Testis (tissue), 2 donors: ENCODE measurements at regions not wholly inside any gene's neighbourhood (a gene's known extent, or its start where the extent isn't known, plus 50 kb on each side); places are given as distances from the start of the nearest gene placed in this dataset.

Source experiments
- DNase-seq: peaks from one replicate; pipeline ENCODE4 v3.0.0-alpha.2; 2019
- H3K27ac ChIP-seq, 2 donors: fragments of 200-600 bp; sonication (generic); one replicate each; pipeline ENCODE4 v1.5.1; 2019
- H3K27me3 ChIP-seq: fragments of 200-600 bp; sonication (generic); one replicate; pipeline ENCODE4 v1.5.1; 2019
- H3K36me3 ChIP-seq: fragments of 200-600 bp; sonication (generic); one replicate; pipeline ENCODE4 v1.5.1; 2017; ENCODE audit warnings: low read depth; ENCODE audit errors: missing control alignments
- H3K4me1 ChIP-seq: fragments of 200-600 bp; sonication (generic); one replicate; pipeline ENCODE4 v1.5.1; 2019
- H3K4me3 ChIP-seq, 2 donors: fragments of 200-600 bp; sonication (generic); one replicate each; pipeline ENCODE4 v1.5.1; 2017 to 2019
- H3K9me3 ChIP-seq: fragments of 200-600 bp; sonication (generic); one replicate; pipeline ENCODE4 v1.5.1; 2017
- CTCF ChIP-seq, 3 experiments: fragments of 450-650 bp in 2 of 3; fragments of 200-600 bp in 1 of 3; sonication (generic) in 1 of 3; IDR thresholded peaks; one replicate each; pipeline ENCODE4 v1.5.1; 2016 to 2019; ENCODE audit warnings: antibody characterized with exemption in 3 of 3, mild to moderate bottlenecking in 2 of 3, moderate library complexity in 1 of 3
- POLR2A ChIP-seq: fragments of 450-650 bp; IDR thresholded peaks from one replicate; pipeline ENCODE4 v1.6.1; 2017; ENCODE audit warnings: antibody characterized with exemption, mild to moderate bottlenecking, moderate library complexity
- WGBS, 2 donors: methylation state at CpG; one replicate each; pipeline ENCODE4 v1.1.5; 2018; 5-methylcytosine and 5-hydroxymethylcytosine counted together
- intact Hi-C: fragments of 100-400 bp; cut with DNase I; formaldehyde crosslinking; loops from one replicate; pipeline ENCODE4 v1.15.1; 2023; ENCODE audit warnings: low total_unique reads

- Histone ChIP-seq H3K4me3 (no peak overlapping the region), H3K27ac (no peak overlapping the region), H3K36me3 (no peaks in the 10 kb centered on the region), H3K9me3 (no peaks in the 10 kb centered on the region), H3K27me3 (no peaks in the 10 kb centered on the region), H3K4me1 (no peaks in the 10 kb centered on the region)
- intact Hi-C loops, result no loop called here
- DNase-seq, result no peak
- TF ChIP-seq CTCF (IDR thresholded peaks at IDR 0.05) (no peak), POLR2A (no peak)
- 83 to 84% methylated on average over 6 of the region's 6 CpGs for WGBS, 2 donors
Observed at GRCh38 chr10:63919575-63920279, 398.5 kb downstream of the REEP3 start.

- no peak for DNase-seq
- Histone ChIP-seq H3K4me3 (no peak overlapping the region), H3K4me1 (no peaks in the 10 kb centered on the region), H3K27me3 (no peaks in the 10 kb centered on the region), H3K9me3 (no peaks in the 10 kb centered on the region), H3K36me3 (no peaks in the 10 kb centered on the region), H3K27ac (no peak overlapping the region)
- TF ChIP-seq CTCF (IDR thresholded peaks at IDR 0.05) (no peak), POLR2A (no peak)
- intact Hi-C loops, result no loop called here
- 33 to 71% methylated on average over 2 of the region's 2 CpGs for WGBS, 2 donors
Observed at GRCh38 chr10:63920926-63921325, 399.7 kb downstream of the REEP3 start.

- Histone ChIP-seq H3K9me3 (no peaks in the 10 kb centered on the region), H3K4me3 (no peak overlapping the region), H3K27me3 (no peaks in the 10 kb centered on the region), H3K36me3 (no peaks in the 10 kb centered on the region), H3K4me1 (no peaks in the 10 kb centered on the region), H3K27ac (no peak overlapping the region)
- no peak for DNase-seq
- no peak for TF ChIP-seq CTCF (IDR thresholded peaks at IDR 0.05)
- no peak for TF ChIP-seq POLR2A
- WGBS, 2 donors, result 68 to 75% methylated on average over 4 of the region's 4 CpGs
- intact Hi-C loops, result no loop called here
Observed at GRCh38 chr10:63921908-63922467, 400.8 kb downstream of the REEP3 start.

GRCh38 chr10:63922468-63923284 is 401.5 kb downstream of the REEP3 start:
- 57 to 84% methylated on average over 6 of the region's 6 CpGs for WGBS, 2 donors
- DNase-seq, result no peak

More at GRCh38 chr10:63922468-63923284, 401.5 kb downstream of the REEP3 start:
- no peaks in the 10 kb centered on the region for H3K9me3 ChIP-seq
- no peak overlapping the region for H3K27ac ChIP-seq
- TF ChIP-seq CTCF (IDR thresholded peaks at IDR 0.05) (no peak), POLR2A (no peak)
- no peaks in the 10 kb centered on the region for H3K27me3 ChIP-seq
- intact Hi-C loops, result no loop called here
- H3K4me1 ChIP-seq, result no peaks in the 10 kb centered on the region
- H3K36me3 ChIP-seq, result no peaks in the 10 kb centered on the region
- no peak overlapping the region for H3K4me3 ChIP-seq
